Fibroblast of lung (primary cell): ENCODE measurements at regions not wholly inside any gene's neighbourhood (a gene's known extent, or its start where the extent isn't known, plus 50 kb on each side); places are given as distances from the start of the nearest gene placed in this dataset.

ENCODE experiments used
- DNase-seq, 2 donors: peaks; one replicate each; pipeline versions ENCODE4 v3.0.0 to v3.0.0-alpha.2; 2010; ENCODE audit warnings: low read depth in 2 of 2
- H2AFZ ChIP-seq: 2 replicates; pipeline ENCODE4 v1.5.1; 2012; ENCODE audit warnings: low read length, control low read depth, inconsistent platforms
- H3K27ac ChIP-seq: 2 replicates; pipeline ENCODE4 v1.5.1; 2011; ENCODE audit warnings: low read length, control low read depth; ENCODE audit not compliant: insufficient read depth
- H3K27me3 ChIP-seq: 2 replicates; pipeline ENCODE4 v1.5.1; 2011; ENCODE audit warnings: mild to moderate bottlenecking, low read length; ENCODE audit not compliant: control insufficient read depth, insufficient read depth
- H3K36me3 ChIP-seq: 2 replicates; pipeline ENCODE4 v1.5.1; 2011; ENCODE audit warnings: low read length; ENCODE audit not compliant: control insufficient read depth, insufficient read depth
- H3K4me1 ChIP-seq: 2 replicates; pipeline ENCODE4 v1.5.1; 2011; ENCODE audit warnings: low read length; ENCODE audit not compliant: control insufficient read depth, insufficient read depth; ENCODE audit errors: extremely low read depth
- H3K4me2 ChIP-seq: 2 replicates; pipeline ENCODE4 v1.5.1; 2011; ENCODE audit warnings: low read length, control low read depth; ENCODE audit not compliant: insufficient read depth; ENCODE audit errors: extremely low read depth
- H3K4me3 ChIP-seq, 4 experiments: fragments of 200-600 bp in 1 of 4; sonication (generic) in 1 of 4; replicated peaks in 1 of 4; 2 replicates each; pipeline ENCODE4 v1.5.1; 2011 to 2016; ENCODE audit warnings: low read length in 4 of 4, low read depth in 3 of 4, mild to moderate bottlenecking in 3 of 4, control low read depth in 2 of 4, inconsistent platforms in 1 of 4, mixed read lengths in 1 of 4; ENCODE audit not compliant: insufficient read depth in 1 of 4; ENCODE audit errors: control extremely low read depth in 1 of 4
- H3K79me2 ChIP-seq: 2 replicates; pipeline ENCODE4 v1.5.1; 2012; ENCODE audit warnings: mild to moderate bottlenecking, low read length, inconsistent platforms; ENCODE audit not compliant: control insufficient read depth, insufficient read depth
- H3K9ac ChIP-seq: 2 replicates; pipeline ENCODE4 v1.5.1; 2011; ENCODE audit warnings: mild to moderate bottlenecking, low read length, control low read depth; ENCODE audit not compliant: insufficient read depth
- H3K9me3 ChIP-seq: 2 replicates; pipeline ENCODE4 v1.5.1; 2012; ENCODE audit warnings: low read depth, low read length; ENCODE audit not compliant: control insufficient read depth, insufficient read depth
- H4K20me1 ChIP-seq: 2 replicates; pipeline ENCODE4 v1.5.1; 2011; ENCODE audit warnings: low read length; ENCODE audit not compliant: control insufficient read depth, insufficient read depth; ENCODE audit errors: extremely low read depth
- EZH2 ChIP-seq: IDR thresholded peaks from 2 replicates; pipeline ENCODE4 v1.5.1; 2012; ENCODE audit warnings: low read length, control low read depth, mild to moderate bottlenecking; ENCODE audit errors: missing control alignments
- TF ChIP-seq, protein P1 (sequence below), 2 donors: IDR thresholded peaks in 1 of 2; conservative IDR thresholded peaks in 1 of 2; 1 replicate in 1 of 2; 2 replicates in 1 of 2; pipeline ENCODE4 v1.5.1; 2011 to 2012; ENCODE audit warnings: low read length in 2 of 2, control low read depth in 1 of 2, inconsistent platforms in 1 of 2, low read depth in 1 of 2, mild to moderate bottlenecking in 1 of 2

DNA sequence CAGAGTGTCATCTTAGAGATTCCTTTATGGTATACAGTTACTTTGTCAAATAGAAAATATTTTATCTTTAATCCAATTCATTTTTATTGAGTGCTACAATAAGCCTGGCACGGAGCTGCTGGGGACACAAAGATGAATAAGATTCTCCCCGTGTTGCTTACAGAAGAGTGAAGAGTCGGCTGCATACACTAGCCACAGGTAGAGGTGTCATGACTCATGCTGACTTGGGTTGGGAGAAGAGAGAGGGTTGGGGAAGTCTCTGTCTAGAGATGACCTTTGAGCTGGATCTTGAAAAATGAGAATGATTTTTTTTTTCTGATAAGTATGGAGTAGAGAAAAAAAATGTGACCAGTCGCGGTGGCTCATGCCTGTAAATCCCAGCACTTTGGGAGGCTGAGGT lies 289.9 kb upstream of the CELF2 start:
- no peak for TF ChIP-seq EZH2
- TF ChIP-seq, protein P1, sequence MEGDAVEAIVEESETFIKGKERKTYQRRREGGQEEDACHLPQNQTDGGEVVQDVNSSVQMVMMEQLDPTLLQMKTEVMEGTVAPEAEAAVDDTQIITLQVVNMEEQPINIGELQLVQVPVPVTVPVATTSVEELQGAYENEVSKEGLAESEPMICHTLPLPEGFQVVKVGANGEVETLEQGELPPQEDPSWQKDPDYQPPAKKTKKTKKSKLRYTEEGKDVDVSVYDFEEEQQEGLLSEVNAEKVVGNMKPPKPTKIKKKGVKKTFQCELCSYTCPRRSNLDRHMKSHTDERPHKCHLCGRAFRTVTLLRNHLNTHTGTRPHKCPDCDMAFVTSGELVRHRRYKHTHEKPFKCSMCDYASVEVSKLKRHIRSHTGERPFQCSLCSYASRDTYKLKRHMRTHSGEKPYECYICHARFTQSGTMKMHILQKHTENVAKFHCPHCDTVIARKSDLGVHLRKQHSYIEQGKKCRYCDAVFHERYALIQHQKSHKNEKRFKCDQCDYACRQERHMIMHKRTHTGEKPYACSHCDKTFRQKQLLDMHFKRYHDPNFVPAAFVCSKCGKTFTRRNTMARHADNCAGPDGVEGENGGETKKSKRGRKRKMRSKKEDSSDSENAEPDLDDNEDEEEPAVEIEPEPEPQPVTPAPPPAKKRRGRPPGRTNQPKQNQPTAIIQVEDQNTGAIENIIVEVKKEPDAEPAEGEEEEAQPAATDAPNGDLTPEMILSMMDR (conservative IDR thresholded peaks at IDR 0.05 in 1 of 2, IDR thresholded peaks at IDR 0.05 in 1 of 2; ENCODE audit: low read depth in 1 of 2, low read length in 2 of 2): no peak
- no peaks in the 10 kb centered on the region for H3K79me2 ChIP-seq

DNA sequence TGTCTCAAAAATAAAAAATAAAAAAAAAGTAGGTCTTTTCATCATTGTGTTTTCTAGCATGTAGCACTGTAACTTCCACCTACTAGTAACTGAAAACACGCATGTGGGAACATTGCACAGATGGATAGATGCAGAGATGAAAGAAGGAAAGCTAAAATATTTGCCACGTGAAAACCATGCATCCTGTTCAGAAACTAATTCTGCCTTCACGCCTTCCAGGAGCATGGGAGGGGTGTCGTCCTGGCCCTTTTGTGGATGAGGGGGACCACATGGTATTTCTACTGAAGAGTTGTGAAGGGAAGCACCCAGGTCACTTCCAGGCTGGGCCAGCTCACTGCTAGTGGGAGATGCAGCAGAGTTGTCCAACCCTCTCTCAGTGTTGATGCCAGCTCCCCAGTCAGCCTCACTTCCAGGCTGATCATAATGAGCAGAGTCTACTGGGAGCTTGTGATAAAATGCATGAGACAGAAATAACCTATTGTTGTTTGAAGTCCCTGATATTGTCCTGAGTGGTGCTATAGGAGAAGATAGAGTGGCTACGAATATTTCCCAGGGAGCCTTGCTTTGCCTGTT lies 287.1 kb upstream of the CELF2 start:
- Histone ChIP-seq H3K9me3 (no peaks in the 10 kb centered on the region), H3K79me2 (no peaks in the 10 kb centered on the region), H3K4me1 (no peaks in the 10 kb centered on the region), H3K36me3 (no peaks in the 10 kb centered on the region), H3K27ac (no peak overlapping the region), H4K20me1 (no peaks in the 10 kb centered on the region), H3K9ac (no peak overlapping the region), H3K4me2 (no peak overlapping the region), H3K27me3 (no peaks in the 10 kb centered on the region), H3K4me3 (no peak overlapping the region), H2AFZ (no peak overlapping the region)
- no peak for DNase-seq
- TF ChIP-seq, protein P1 (conservative IDR thresholded peaks at IDR 0.05 in 1 of 2, IDR thresholded peaks at IDR 0.05 in 1 of 2; ENCODE audit: low read depth in 1 of 2, low read length in 2 of 2): no peak
- TF ChIP-seq EZH2: no peak

More for the DNA sequence above, 289.9 kb upstream of the CELF2 start:
- H3K4me2 ChIP-seq: no peak overlapping the region
- no peaks in the 10 kb centered on the region for H3K36me3 ChIP-seq
- no peaks in the 10 kb centered on the region for H3K9me3 ChIP-seq
- DNase-seq: no peak
- H2AFZ ChIP-seq: no peak overlapping the region
- no peaks in the 10 kb centered on the region for H3K4me1 ChIP-seq
- H3K27me3 ChIP-seq: no peaks in the 10 kb centered on the region
- H3K27ac ChIP-seq: no peak overlapping the region
- no peak overlapping the region for H3K4me3 ChIP-seq
- no peak overlapping the region for H3K9ac ChIP-seq
- no peaks in the 10 kb centered on the region for H4K20me1 ChIP-seq

DNA sequence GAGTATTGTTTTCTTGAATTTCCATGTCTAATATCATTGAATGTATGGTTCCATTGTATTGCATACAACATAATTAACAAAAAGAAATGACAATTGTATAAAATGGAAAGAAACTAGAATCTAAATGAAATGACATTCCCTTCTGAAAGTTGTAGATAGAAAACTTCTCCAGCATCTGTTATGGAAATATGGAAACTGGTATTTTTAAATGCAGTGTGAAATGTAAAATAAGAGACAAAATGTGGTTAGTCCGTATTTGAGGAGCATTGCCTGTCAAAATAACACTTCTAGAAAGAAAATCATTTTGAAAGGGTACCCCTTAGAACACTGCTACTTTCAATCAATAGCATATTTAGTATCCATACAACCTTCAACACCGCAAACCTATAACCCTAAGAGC lies 286.3 kb upstream of the CELF2 start:
- DNase-seq: no peak
- Histone ChIP-seq H3K4me1 (no peaks in the 10 kb centered on the region), H3K9ac (no peak overlapping the region), H2AFZ (no peak overlapping the region), H3K27ac (no peak overlapping the region), H3K79me2 (no peaks in the 10 kb centered on the region), H3K9me3 (no peaks in the 10 kb centered on the region), H3K36me3 (no peaks in the 10 kb centered on the region), H4K20me1 (no peaks in the 10 kb centered on the region), H3K4me3 (no peak overlapping the region), H3K27me3 (no peaks in the 10 kb centered on the region), H3K4me2 (no peak overlapping the region)
- TF ChIP-seq EZH2: no peak
- TF ChIP-seq, protein P1 (conservative IDR thresholded peaks at IDR 0.05 in 1 of 2, IDR thresholded peaks at IDR 0.05 in 1 of 2; ENCODE audit: low read depth in 1 of 2, low read length in 2 of 2): no peak
